GM12875 (cell line): ENCODE measurements at regions not wholly inside any gene's neighbourhood (a gene's known extent, or its start where the extent isn't known, plus 50 kb on each side); places are given as distances from the start of the nearest gene placed in this dataset.

ENCODE experiments used
- H3K4me3 ChIP-seq: one replicate; pipeline ENCODE4 v1.5.1; 2011; ENCODE audit warnings: low read depth, low read length, control low read depth
- TF ChIP-seq, protein P1 (sequence below): IDR thresholded peaks from 2 replicates; pipeline ENCODE4 v1.5.1; 2011; ENCODE audit warnings: low read depth, mild to moderate bottlenecking, control low read depth, inconsistent platforms, low read length, moderate library complexity, borderline replicate concordance; ENCODE audit not compliant: insufficient read depth

DNA sequence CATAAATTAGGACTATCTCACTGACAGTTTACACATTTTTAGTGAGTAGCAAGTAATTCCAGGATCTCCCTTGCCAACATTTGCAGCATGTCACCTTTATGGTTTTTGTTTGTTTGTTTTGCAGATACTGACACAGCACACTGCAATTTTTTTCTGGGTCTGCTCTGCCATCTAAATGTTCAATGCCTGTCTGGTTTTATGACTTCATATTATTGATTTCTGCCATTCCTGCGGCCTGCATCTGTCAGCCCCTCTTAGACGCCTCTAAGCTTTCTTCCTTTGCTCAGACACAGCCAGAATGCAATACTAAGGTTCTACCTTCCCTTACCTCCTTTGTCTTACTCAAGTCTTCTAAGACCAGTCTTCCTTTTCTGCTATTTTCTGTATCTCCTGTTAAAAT, 321.2 kb upstream of the AZI2 start:
- no peak overlapping the region for H3K4me3 ChIP-seq
- TF ChIP-seq, protein P1, sequence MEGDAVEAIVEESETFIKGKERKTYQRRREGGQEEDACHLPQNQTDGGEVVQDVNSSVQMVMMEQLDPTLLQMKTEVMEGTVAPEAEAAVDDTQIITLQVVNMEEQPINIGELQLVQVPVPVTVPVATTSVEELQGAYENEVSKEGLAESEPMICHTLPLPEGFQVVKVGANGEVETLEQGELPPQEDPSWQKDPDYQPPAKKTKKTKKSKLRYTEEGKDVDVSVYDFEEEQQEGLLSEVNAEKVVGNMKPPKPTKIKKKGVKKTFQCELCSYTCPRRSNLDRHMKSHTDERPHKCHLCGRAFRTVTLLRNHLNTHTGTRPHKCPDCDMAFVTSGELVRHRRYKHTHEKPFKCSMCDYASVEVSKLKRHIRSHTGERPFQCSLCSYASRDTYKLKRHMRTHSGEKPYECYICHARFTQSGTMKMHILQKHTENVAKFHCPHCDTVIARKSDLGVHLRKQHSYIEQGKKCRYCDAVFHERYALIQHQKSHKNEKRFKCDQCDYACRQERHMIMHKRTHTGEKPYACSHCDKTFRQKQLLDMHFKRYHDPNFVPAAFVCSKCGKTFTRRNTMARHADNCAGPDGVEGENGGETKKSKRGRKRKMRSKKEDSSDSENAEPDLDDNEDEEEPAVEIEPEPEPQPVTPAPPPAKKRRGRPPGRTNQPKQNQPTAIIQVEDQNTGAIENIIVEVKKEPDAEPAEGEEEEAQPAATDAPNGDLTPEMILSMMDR = no peak

DNA sequence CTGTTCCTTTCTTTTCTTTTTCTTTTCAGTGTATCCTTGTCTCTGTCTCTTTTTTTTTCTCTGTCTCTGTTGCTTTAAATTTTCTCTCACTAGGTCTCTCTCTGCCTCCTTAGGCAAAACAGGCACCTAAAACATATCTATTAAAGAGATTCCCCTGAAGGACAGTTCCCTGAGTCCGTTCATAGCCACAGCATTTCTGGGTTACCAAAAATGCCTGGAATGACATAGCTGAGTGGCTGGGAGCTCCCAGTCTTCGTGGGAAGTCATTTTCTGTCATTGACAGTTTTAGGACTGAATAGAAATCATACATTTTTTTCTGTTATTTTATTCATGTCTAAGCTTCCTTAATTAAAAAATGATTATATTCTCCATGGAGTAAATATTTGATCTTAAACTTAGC, 323.8 kb upstream of the AZI2 start:
- TF ChIP-seq, protein P1 = no peak
- H3K4me3 ChIP-seq = no peak overlapping the region

DNA sequence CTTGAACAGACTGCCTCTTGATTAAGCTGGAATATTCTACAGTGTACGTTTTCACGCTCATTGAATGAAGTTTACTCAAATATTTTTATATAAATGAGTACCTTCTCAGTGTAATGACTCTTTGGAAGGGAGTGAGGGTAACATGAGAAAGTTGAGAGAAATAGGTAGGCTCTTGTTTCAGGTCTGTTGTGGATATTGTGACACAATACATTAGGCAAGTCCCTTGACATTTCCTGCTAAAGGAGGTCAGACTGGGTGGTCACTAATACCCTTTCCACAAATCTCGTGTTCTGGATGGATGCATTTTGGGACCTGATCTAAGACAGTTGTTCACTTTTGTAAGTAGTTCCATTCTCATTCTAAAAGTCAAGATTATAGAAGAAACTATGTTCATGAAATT, 324.8 kb upstream of the AZI2 start:
- TF ChIP-seq, protein P1 = no peak
- H3K4me3 ChIP-seq = no peak overlapping the region

DNA sequence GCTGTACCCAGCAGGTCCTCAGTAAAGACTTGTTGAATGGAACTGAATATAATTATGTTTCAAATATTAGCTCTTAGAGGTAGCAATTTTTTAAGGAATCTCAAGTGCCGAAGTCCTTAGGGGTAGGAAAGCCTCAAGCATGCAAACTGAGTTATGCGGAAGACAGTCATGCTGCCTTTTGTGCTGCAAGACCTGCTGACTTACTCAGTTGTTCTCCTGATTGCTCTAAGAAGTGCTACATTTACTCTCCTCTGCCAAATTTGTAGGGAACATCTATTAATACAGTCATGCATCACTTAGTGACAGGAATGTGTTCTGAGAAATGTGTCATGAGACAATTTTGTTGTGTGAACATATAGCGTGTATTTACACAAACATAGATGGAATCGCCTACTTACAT, 325.6 kb upstream of the AZI2 start:
- TF ChIP-seq, protein P1 = no peak

DNA sequence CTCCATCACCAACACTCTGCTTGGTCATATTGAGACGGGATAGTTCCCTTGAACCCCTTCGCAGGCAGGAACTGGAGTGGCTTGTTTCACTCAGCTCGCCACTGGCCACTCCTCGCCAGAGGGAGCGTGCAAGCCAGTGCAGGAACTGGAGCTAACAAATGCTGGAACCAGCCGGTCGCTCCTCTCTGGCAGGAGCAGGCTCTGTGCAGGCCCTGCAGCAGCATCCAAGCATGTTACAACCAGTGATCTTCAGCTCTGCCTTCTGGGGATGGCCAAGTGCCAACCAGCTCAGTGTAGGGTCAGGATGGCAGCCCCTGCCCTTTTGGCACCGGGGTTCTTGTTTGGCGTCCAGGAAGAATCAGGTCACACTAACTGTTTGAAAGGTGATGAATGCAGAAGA, 329.0 kb upstream of the AZI2 start:
- TF ChIP-seq, protein P1 = no peak
- no peak overlapping the region for H3K4me3 ChIP-seq

More for the DNA sequence above, 325.6 kb upstream of the AZI2 start:
- no peak overlapping the region for H3K4me3 ChIP-seq

DNA sequence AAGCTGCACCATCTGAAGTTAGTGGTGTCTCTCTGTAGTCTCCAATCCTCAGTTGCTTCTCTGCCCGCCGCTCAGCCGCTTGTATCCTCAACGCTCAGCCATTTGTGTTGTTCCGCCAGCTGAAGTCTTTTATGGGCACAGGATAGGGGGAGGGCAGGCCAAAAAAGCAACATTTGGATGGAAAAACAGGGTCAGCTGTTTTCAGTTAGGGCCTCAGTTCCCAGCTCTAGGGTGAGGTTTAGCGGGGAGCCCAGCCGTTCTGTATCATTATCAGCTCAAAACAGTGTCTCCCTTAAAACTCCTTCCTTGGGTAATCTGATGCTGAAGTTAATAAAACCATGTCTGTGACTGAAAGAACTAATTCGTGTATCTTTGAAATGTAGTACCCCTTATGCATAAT, 329.5 kb upstream of the AZI2 start:
- no peak overlapping the region for H3K4me3 ChIP-seq
- TF ChIP-seq, protein P1 = no peak

DNA sequence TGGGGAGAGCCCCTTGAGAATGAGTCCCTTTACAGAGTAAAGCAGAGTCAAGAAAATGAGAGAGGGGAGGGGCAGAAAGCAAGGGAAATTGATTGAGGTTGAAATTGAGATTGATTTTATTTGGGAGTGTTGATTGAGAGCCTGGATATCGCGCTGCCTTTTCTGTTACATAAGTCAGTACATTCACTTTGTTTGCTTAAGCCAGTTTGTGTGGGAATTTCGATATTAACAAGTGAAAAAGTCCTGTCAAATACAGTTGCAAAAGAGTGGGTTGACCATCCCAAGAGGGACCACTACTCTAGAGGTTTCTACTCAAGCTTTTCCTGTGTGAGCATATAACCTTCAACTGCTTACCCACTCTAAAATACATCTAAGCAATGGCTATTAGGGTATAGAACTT, 331.4 kb upstream of the AZI2 start:
- TF ChIP-seq, protein P1 = no peak
- H3K4me3 ChIP-seq = no peak overlapping the region
